Neuronal stem cell (in vitro differentiated cells): ENCODE measurements at regions not wholly inside any gene's neighbourhood (a gene's known extent, or its start where the extent isn't known, plus 50 kb on each side); places are given as distances from the start of the nearest gene placed in this dataset.

Source experiments
- DNase-seq: peaks from one replicate; pipeline ENCODE4 v3.0.0-alpha.2; 2013; ENCODE audit warnings: low spot score
- H2AFZ ChIP-seq: one replicate; pipeline ENCODE4 v1.6.1; 2013; ENCODE audit warnings: mild to moderate bottlenecking, low read length, inconsistent platforms
- H2AK5ac ChIP-seq: 2 replicates; pipeline ENCODE4 v1.6.1; 2013; ENCODE audit warnings: low read depth, mild to moderate bottlenecking, inconsistent platforms, low read length, moderate library complexity, mixed read lengths
- H2BK120ac ChIP-seq: 2 replicates; pipeline ENCODE4 v1.6.1; 2013; ENCODE audit warnings: low read depth, mild to moderate bottlenecking, inconsistent platforms, low read length, moderate library complexity, mixed read lengths
- H2BK12ac ChIP-seq: one replicate; pipeline ENCODE4 v1.6.1; 2013; ENCODE audit warnings: low read length, inconsistent platforms
- H2BK15ac ChIP-seq: 2 replicates; pipeline ENCODE4 v1.6.1; 2013; ENCODE audit warnings: mild to moderate bottlenecking, low read length, inconsistent platforms, mixed read lengths
- H2BK5ac ChIP-seq: one replicate; pipeline ENCODE4 v1.6.1; 2013; ENCODE audit warnings: inconsistent platforms, mild to moderate bottlenecking, low read length, moderate library complexity
- H3K14ac ChIP-seq: one replicate; pipeline ENCODE4 v1.6.1; 2013; ENCODE audit warnings: low read length, inconsistent platforms
- H3K18ac ChIP-seq: 2 replicates; pipeline ENCODE4 v1.6.1; 2013; ENCODE audit warnings: low read length, inconsistent platforms
- H3K23ac ChIP-seq: 2 replicates; pipeline ENCODE4 v1.6.1; 2013; ENCODE audit warnings: low read depth, mild to moderate bottlenecking, mixed read lengths, low read length, inconsistent platforms; ENCODE audit not compliant: poor library complexity
- H3K27ac ChIP-seq: replicated peaks from 3 replicates; pipeline ENCODE4 v1.5.1; 2013; ENCODE audit warnings: low read length, inconsistent platforms
- H3K27me3 ChIP-seq, 3 experiments: 2 replicates each; pipeline ENCODE4 v1.6.1; 2013; ENCODE audit warnings: low read length in 3 of 3, mild to moderate bottlenecking in 2 of 3, inconsistent platforms in 1 of 3, low read depth in 1 of 3, mixed read lengths in 1 of 3, moderate library complexity in 1 of 3; ENCODE audit not compliant: control insufficient read depth in 3 of 3, insufficient read depth in 3 of 3
- H3K36me3 ChIP-seq, 2 donors: replicated peaks in 1 of 2; 2 replicates each; pipeline ENCODE4 v1.6.1; 2013; ENCODE audit warnings: low read length in 2 of 2; ENCODE audit not compliant: control insufficient read depth in 2 of 2, insufficient read depth in 2 of 2
- H3K4ac ChIP-seq: 2 replicates; pipeline ENCODE4 v1.6.1; 2013; ENCODE audit warnings: inconsistent platforms, mild to moderate bottlenecking, low read length, moderate library complexity
- H3K4me1 ChIP-seq, 2 donors: 1 replicate in 1 of 2; 2 replicates in 1 of 2; pipeline ENCODE4 v1.6.1; 2013; ENCODE audit warnings: low read length in 2 of 2, low read depth in 1 of 2; ENCODE audit not compliant: control insufficient read depth in 2 of 2, insufficient read depth in 1 of 2
- H3K4me2 ChIP-seq: one replicate; pipeline ENCODE4 v1.6.1; 2013; ENCODE audit warnings: mild to moderate bottlenecking, low read length, inconsistent platforms; ENCODE audit not compliant: insufficient read depth, poor library complexity, severe bottlenecking
- H3K4me3 ChIP-seq, 2 donors: 2 replicates each; pipeline ENCODE4 v1.5.1; 2013; ENCODE audit warnings: low read length in 2 of 2, mild to moderate bottlenecking in 2 of 2, inconsistent platforms in 1 of 2, moderate library complexity in 1 of 2
- H3K79me1 ChIP-seq: one replicate; pipeline ENCODE4 v1.6.1; 2013; ENCODE audit warnings: low read depth, mild to moderate bottlenecking, inconsistent platforms, low read length, moderate library complexity
- H3K9ac ChIP-seq: one replicate; pipeline ENCODE4 v1.6.1; 2013; ENCODE audit warnings: mild to moderate bottlenecking, low read depth, low read length, inconsistent platforms; ENCODE audit not compliant: poor library complexity
- H3K9me3 ChIP-seq, 2 donors: replicated peaks in 1 of 2; 2 replicates each; pipeline versions ENCODE3 to v1.6.1; 2013; ENCODE audit warnings: low read length in 2 of 2, mild to moderate bottlenecking in 2 of 2, inconsistent platforms in 1 of 2, low read depth in 1 of 2, mixed read lengths in 1 of 2, moderate library complexity in 1 of 2; ENCODE audit not compliant: control insufficient read depth in 2 of 2, insufficient read depth in 1 of 2
- H4K8ac ChIP-seq: one replicate; pipeline ENCODE4 v1.6.1; 2013; ENCODE audit warnings: low read depth, mild to moderate bottlenecking, inconsistent platforms, low read length, moderate library complexity
- H4K91ac ChIP-seq: one replicate; pipeline ENCODE4 v1.6.1; 2013; ENCODE audit warnings: low read length, low read depth, mild to moderate bottlenecking, inconsistent platforms; ENCODE audit not compliant: poor library complexity
- WGBS, 2 donors: extraction: QIAGEN DNeasy Blood & Tissue Kit; methylation state at CpG; one replicate each; pipeline ENCODE4 v1.1.7; 2013; ENCODE audit warnings: missing lambda C conversion rate in 2 of 2, mixed read lengths in 1 of 2; ENCODE audit not compliant: insufficient read length in 2 of 2, insufficient replicate concordance in 1 of 2; ENCODE audit errors: extremely low coverage in 2 of 2; 5-methylcytosine and 5-hydroxymethylcytosine counted together

- H2BK5ac ChIP-seq, result no peak overlapping the region
- H2AFZ ChIP-seq, result no peak overlapping the region
- no peaks in the 10 kb centered on the region for H3K4me1 ChIP-seq
- no peak overlapping the region for H3K4me3 ChIP-seq
- no peak overlapping the region for H4K91ac ChIP-seq
- no peaks in the 10 kb centered on the region for H3K27me3 ChIP-seq
- H3K14ac ChIP-seq, result no peak overlapping the region
- DNase-seq, result no peak
- H3K36me3 ChIP-seq, result no peaks in the 10 kb centered on the region
- H3K23ac ChIP-seq, result no peak overlapping the region
- H3K79me1 ChIP-seq, result no peaks in the 10 kb centered on the region
- no peak overlapping the region for H2BK120ac ChIP-seq
- H2AK5ac ChIP-seq, result no peak overlapping the region
- H3K9me3 ChIP-seq, result no peaks in the 10 kb centered on the region
- no peak overlapping the region for H2BK12ac ChIP-seq
- no peak overlapping the region for H3K9ac ChIP-seq
- no CpG with 5 or more reads among the region's 4 CpGs for WGBS, 2 donors
- no peak overlapping the region for H3K27ac ChIP-seq
- no peak overlapping the region for H4K8ac ChIP-seq
- H3K4ac ChIP-seq, result no peak overlapping the region
- H2BK15ac ChIP-seq, result no peak overlapping the region
- H3K18ac ChIP-seq, result no peak overlapping the region
- no peak overlapping the region for H3K4me2 ChIP-seq
These were observed 707.2 kb upstream of the ADAMTS5 start for GRCh38 chr21:27674041-27674615.

GRCh38 chr21:27673581-27673980 lies 706.7 kb upstream of the ADAMTS5 start:
- H3K36me3 ChIP-seq, result no peaks in the 10 kb centered on the region
- no peak overlapping the region for H4K91ac ChIP-seq
- H3K23ac ChIP-seq, result no peak overlapping the region
- H3K4me2 ChIP-seq, result no peak overlapping the region
- H3K4me1 ChIP-seq, result no peaks in the 10 kb centered on the region
- H2BK120ac ChIP-seq, result no peak overlapping the region
- no peak overlapping the region for H2AFZ ChIP-seq
- H3K4ac ChIP-seq, result no peak overlapping the region
- no peak overlapping the region for H3K27ac ChIP-seq
- no peak overlapping the region for H3K14ac ChIP-seq
- H3K79me1 ChIP-seq, result no peaks in the 10 kb centered on the region
- H3K9me3 ChIP-seq, result no peaks in the 10 kb centered on the region
- H4K8ac ChIP-seq, result no peak overlapping the region
- H2BK15ac ChIP-seq, result no peak overlapping the region
- H2AK5ac ChIP-seq, result no peak overlapping the region
- no peak overlapping the region for H3K4me3 ChIP-seq
- H2BK12ac ChIP-seq, result no peak overlapping the region
- no peak overlapping the region for H2BK5ac ChIP-seq
- H3K9ac ChIP-seq, result no peak overlapping the region
- H3K18ac ChIP-seq, result no peak overlapping the region
- no peak for DNase-seq
- no peaks in the 10 kb centered on the region for H3K27me3 ChIP-seq

GRCh38 chr21:27671207-27671606 lies 704.3 kb upstream of the ADAMTS5 start:
- WGBS, 2 donors, result no CpG with 5 or more reads among the region's 1 CpG
- Histone ChIP-seq H3K79me1 (no peaks in the 10 kb centered on the region), H3K4ac (no peak overlapping the region), H3K36me3 (no peaks in the 10 kb centered on the region), H3K27me3 (no peaks in the 10 kb centered on the region), H3K4me1 (no peaks in the 10 kb centered on the region), H2BK5ac (no peak overlapping the region), H2BK15ac (no peak overlapping the region), H3K14ac (no peak overlapping the region), H3K9ac (no peak overlapping the region), H3K4me2 (no peak overlapping the region), H3K23ac (no peak overlapping the region), H2AK5ac (no peak overlapping the region), H2BK120ac (no peak overlapping the region), H2AFZ (no peak overlapping the region), H3K9me3 (no peaks in the 10 kb centered on the region), H3K4me3 (no peak overlapping the region), H3K18ac (no peak overlapping the region), H2BK12ac (no peak overlapping the region), H4K91ac (no peak overlapping the region), H3K27ac (no peak overlapping the region), H4K8ac (no peak overlapping the region)
- no peak for DNase-seq

GRCh38 chr21:27653481-27653880 lies 686.6 kb upstream of the ADAMTS5 start:
- no CpG with 5 or more reads among the region's 2 CpGs for WGBS, 2 donors
- Histone ChIP-seq H4K91ac (no peak overlapping the region), H3K4me1 (no peaks in the 10 kb centered on the region), H3K4me3 (no peak overlapping the region), H3K27ac (no peak overlapping the region), H3K23ac (no peak overlapping the region), H2BK5ac (no peak overlapping the region), H2BK12ac (no peak overlapping the region), H3K4me2 (no peak overlapping the region), H2BK15ac (no peak overlapping the region), H2AFZ (no peak overlapping the region), H3K9me3 (no peaks in the 10 kb centered on the region), H3K9ac (no peak overlapping the region), H3K27me3 (no peaks in the 10 kb centered on the region), H2AK5ac (no peak overlapping the region), H3K4ac (no peak overlapping the region), H2BK120ac (no peak overlapping the region), H4K8ac (no peak overlapping the region), H3K18ac (no peak overlapping the region), H3K36me3 (no peaks in the 10 kb centered on the region), H3K14ac (no peak overlapping the region), H3K79me1 (no peaks in the 10 kb centered on the region)
- DNase-seq, result no peak
